C4-2B (cell line): ENCODE measurements at regions not wholly inside any gene's neighbourhood (a gene's known extent, or its start where the extent isn't known, plus 50 kb on each side); places are given as distances from the start of the nearest gene placed in this dataset.

Experiments
- ZFX ChIP-seq: fragments of 450-650 bp; IDR thresholded peaks from 2 replicates; pipeline ENCODE4 v1.6.1; 2017
- TF ChIP-seq, protein P1 (sequence below): fragments of 450-650 bp; conservative IDR thresholded peaks from 2 replicates; pipeline ENCODE4 v1.5.1; 2017; ENCODE audit warnings: mild to moderate bottlenecking

- TF ChIP-seq, protein P1, sequence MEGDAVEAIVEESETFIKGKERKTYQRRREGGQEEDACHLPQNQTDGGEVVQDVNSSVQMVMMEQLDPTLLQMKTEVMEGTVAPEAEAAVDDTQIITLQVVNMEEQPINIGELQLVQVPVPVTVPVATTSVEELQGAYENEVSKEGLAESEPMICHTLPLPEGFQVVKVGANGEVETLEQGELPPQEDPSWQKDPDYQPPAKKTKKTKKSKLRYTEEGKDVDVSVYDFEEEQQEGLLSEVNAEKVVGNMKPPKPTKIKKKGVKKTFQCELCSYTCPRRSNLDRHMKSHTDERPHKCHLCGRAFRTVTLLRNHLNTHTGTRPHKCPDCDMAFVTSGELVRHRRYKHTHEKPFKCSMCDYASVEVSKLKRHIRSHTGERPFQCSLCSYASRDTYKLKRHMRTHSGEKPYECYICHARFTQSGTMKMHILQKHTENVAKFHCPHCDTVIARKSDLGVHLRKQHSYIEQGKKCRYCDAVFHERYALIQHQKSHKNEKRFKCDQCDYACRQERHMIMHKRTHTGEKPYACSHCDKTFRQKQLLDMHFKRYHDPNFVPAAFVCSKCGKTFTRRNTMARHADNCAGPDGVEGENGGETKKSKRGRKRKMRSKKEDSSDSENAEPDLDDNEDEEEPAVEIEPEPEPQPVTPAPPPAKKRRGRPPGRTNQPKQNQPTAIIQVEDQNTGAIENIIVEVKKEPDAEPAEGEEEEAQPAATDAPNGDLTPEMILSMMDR: no peak
- no peak for TF ChIP-seq ZFX
Measured at GRCh38 chr7:70867513-70867912, 264.4 kb upstream of the GALNT17 start.
